Caco-2 (cell line): ENCODE measurements at regions not wholly inside any gene's neighbourhood (a gene's known extent, or its start where the extent isn't known, plus 50 kb on each side); places are given as distances from the start of the nearest gene placed in this dataset.

Experiments
- BruUV-seq: library from RNA; stranded (reverse); fragments of 400-500 nt; replicated peaks from 2 replicates; lab custom pipeline; 2021; lab: Mats Ljungman, UMichigan
- CTCF ChIA-PET: fragments of 300-600 bp; sonication (Branson Sonifier 250); formaldehyde crosslinking; loops from one replicate; lab custom pipeline; 2022; ENCODE audit warnings: antibody characterized with exemption; lab: Charles Lee
- POLR2A ChIA-PET: fragments of 300-600 bp; sonication (Branson Sonifier 250); formaldehyde crosslinking; loops from one replicate; lab custom pipeline; 2022; ENCODE audit warnings: antibody characterized with exemption; lab: Charles Lee
- DNase-seq, 2 experiments: peaks; one replicate each; pipeline versions ENCODE4 v3.0.0 to v3.0.0-alpha.2; 2020 to 2022
- H3K27me3 ChIP-seq: replicated peaks from 2 replicates; pipeline ENCODE4 v1.6.0; 2011; ENCODE audit warnings: low read length; ENCODE audit not compliant: control insufficient read depth, insufficient read depth
- H3K36me3 ChIP-seq: 2 replicates; pipeline ENCODE4 v1.5.1; 2011; ENCODE audit warnings: low read length; ENCODE audit not compliant: control insufficient read depth, insufficient read depth
- H3K4me1 ChIP-seq: fragments of 250-450 bp; sonication (Bioruptor Pico); 2 replicates; pipeline ENCODE4 v1.5.1; 2020; ENCODE audit warnings: mild to moderate bottlenecking
- H3K4me3 ChIP-seq: 2 replicates; pipeline ENCODE4 v1.5.1; 2011; ENCODE audit warnings: low read depth, mild to moderate bottlenecking, control low read depth, low read length
- H3K9me3 ChIP-seq: fragments of 250-450 bp; sonication (Bioruptor Pico); 2 replicates; pipeline ENCODE4 v1.5.1; 2020; ENCODE audit warnings: mild to moderate bottlenecking, moderate library complexity
- H3K27ac Mint-ChIP-seq: one replicate; pipeline ENCODE4 v1.8.0; 2022; ENCODE audit warnings: mixed read lengths; ENCODE audit not compliant: unreplicated experiment
- H3K27me3 Mint-ChIP-seq: one replicate; pipeline ENCODE4 v1.8.0; 2022; ENCODE audit warnings: mixed read lengths; ENCODE audit not compliant: insufficient read depth, unreplicated experiment
- H3K36me3 Mint-ChIP-seq: one replicate; pipeline ENCODE4 v1.8.0; 2022; ENCODE audit warnings: mild to moderate bottlenecking, mixed read lengths; ENCODE audit not compliant: insufficient read depth, unreplicated experiment
- H3K4me1 Mint-ChIP-seq: one replicate; pipeline ENCODE4 v1.8.0; 2022; ENCODE audit warnings: low read depth, mixed read lengths; ENCODE audit not compliant: unreplicated experiment
- H3K4me3 Mint-ChIP-seq: one replicate; pipeline ENCODE4 v1.8.0; 2022; ENCODE audit warnings: mild to moderate bottlenecking, moderate library complexity, mixed read lengths; ENCODE audit not compliant: unreplicated experiment
- H3K9me3 Mint-ChIP-seq: one replicate; pipeline ENCODE4 v1.8.0; 2022; ENCODE audit warnings: mixed read lengths; ENCODE audit not compliant: unreplicated experiment
- CTCF ChIP-seq, 2 experiments: fragments of 200-600 bp in 1 of 2; IDR thresholded peaks; 1 replicate in 1 of 2; 2 replicates in 1 of 2; pipeline versions ENCODE4 v1.5.1 to v1.8.0; 2011 to 2022; ENCODE audit warnings: antibody characterized with exemption in 1 of 2, control low read depth in 1 of 2, inconsistent platforms in 1 of 2, low read depth in 1 of 2, low read length in 1 of 2, mild to moderate bottlenecking in 1 of 2, moderate library complexity in 1 of 2; ENCODE audit not compliant: insufficient read depth in 1 of 2, severe bottlenecking in 1 of 2, unreplicated experiment in 1 of 2
- intact Hi-C: fragments of 100-400 bp; cut with micrococcal nuclease; formaldehyde crosslinking; loops from one replicate; pipeline ENCODE4 v1.10.0; 2022; ENCODE audit not compliant: unreplicated experiment

GRCh38 chr5:124457901-124458300, 288.5 kb downstream of the ZNF608 start:
- intact Hi-C loops: no loop called here
- POLR2A ChIA-PET: no interaction called here

GRCh38 chr5:124457101-124457500, 289.3 kb downstream of the ZNF608 start:
- no peaks in the 10 kb centered on the region for H3K27me3 ChIP-seq
- no peaks in the 10 kb centered on the region for H3K4me1 Mint-ChIP-seq
- DNase-seq: no peak
- H3K4me3 ChIP-seq: no peak overlapping the region
- no peaks in the 10 kb centered on the region for H3K36me3 ChIP-seq
- no peaks in the 10 kb centered on the region for H3K36me3 Mint-ChIP-seq
- H3K9me3 ChIP-seq: peaks cover 8% of the 10 kb centered on the region; the same call in 1 of the 2 replicates
- H3K4me1 ChIP-seq: no peaks in the 10 kb centered on the region
- H3K9me3 Mint-ChIP-seq: peaks cover 16% of the 10 kb centered on the region
- TF ChIP-seq CTCF (IDR thresholded peaks at IDR 0.05; ENCODE audit: insufficient read depth in 1 of 2, low read depth in 1 of 2, low read length in 1 of 2, severe bottlenecking in 1 of 2, unreplicated experiment in 1 of 2): no peak
- no peak overlapping the region for H3K27ac Mint-ChIP-seq
- intact Hi-C loops: no loop called here
- POLR2A ChIA-PET: no interaction called here
- no peaks in the 10 kb centered on the region for H3K27me3 Mint-ChIP-seq
- H3K4me3 Mint-ChIP-seq: no peak overlapping the region
- BruUV-seq: no TSS peak
- CTCF ChIA-PET: no interaction called here

More at GRCh38 chr5:124457901-124458300, 288.5 kb downstream of the ZNF608 start:
- CTCF ChIA-PET: no interaction called here
- H3K36me3 ChIP-seq: no peaks in the 10 kb centered on the region
- no peak for TF ChIP-seq CTCF (IDR thresholded peaks at IDR 0.05; ENCODE audit: insufficient read depth in 1 of 2, low read depth in 1 of 2, low read length in 1 of 2, severe bottlenecking in 1 of 2, unreplicated experiment in 1 of 2)
- no peaks in the 10 kb centered on the region for H3K36me3 Mint-ChIP-seq
- no peak overlapping the region for H3K27ac Mint-ChIP-seq
- H3K27me3 ChIP-seq: no peaks in the 10 kb centered on the region
- H3K4me1 Mint-ChIP-seq: no peaks in the 10 kb centered on the region
- peaks cover 8% of the 10 kb centered on the region; the same call in 1 of the 2 replicates for H3K9me3 ChIP-seq
- peaks cover 19% of the 10 kb centered on the region for H3K9me3 Mint-ChIP-seq
- no peak for DNase-seq
- no peaks in the 10 kb centered on the region for H3K27me3 Mint-ChIP-seq
- BruUV-seq: no TSS peak
- H3K4me3 ChIP-seq: no peak overlapping the region
- no peak overlapping the region for H3K4me3 Mint-ChIP-seq
- no peaks in the 10 kb centered on the region for H3K4me1 ChIP-seq

GRCh38 chr5:124456249-124456648, 290.2 kb downstream of the ZNF608 start:
- no TSS peak for BruUV-seq
- Histone ChIP-seq H3K36me3 (no peaks in the 10 kb centered on the region), H3K27me3 (no peaks in the 10 kb centered on the region), H3K4me1 (no peaks in the 10 kb centered on the region), H3K4me3 (no peak overlapping the region), H3K9me3 (peaks cover 8% of the 10 kb centered on the region; the same call in 1 of the 2 replicates)
- intact Hi-C loops: no loop called here
- Mint-ChIP-seq H3K27me3 (no peaks in the 10 kb centered on the region), H3K27ac (no peak overlapping the region), H3K36me3 (no peaks in the 10 kb centered on the region), H3K9me3 (peaks cover 16% of the 10 kb centered on the region), H3K4me3 (no peak overlapping the region), H3K4me1 (no peaks in the 10 kb centered on the region)
- POLR2A ChIA-PET: no interaction called here
- no peak for TF ChIP-seq CTCF (IDR thresholded peaks at IDR 0.05; ENCODE audit: insufficient read depth in 1 of 2, low read depth in 1 of 2, low read length in 1 of 2, severe bottlenecking in 1 of 2, unreplicated experiment in 1 of 2)
- no peak for DNase-seq
- CTCF ChIA-PET: no interaction called here
